Thyroid gland (tissue), 4 donors: ENCODE measurements at regions not wholly inside any gene's neighbourhood (a gene's known extent, or its start where the extent isn't known, plus 50 kb on each side); places are given as distances from the start of the nearest gene placed in this dataset.

Experiments
- DNase-seq, 2 donors: peaks; one replicate each; pipeline ENCODE4 v3.0.0-alpha.2; 2019
- H3K27ac ChIP-seq, 3 donors: fragments of 200-600 bp; sonication (generic); 1 replicate in 2 of 3; 2 replicates in 1 of 3; pipeline ENCODE4 v1.5.1; 2016 to 2019; ENCODE audit warnings: mild to moderate bottlenecking in 1 of 3, moderate library complexity in 1 of 3
- H3K27me3 ChIP-seq: fragments of 200-600 bp; sonication (generic); one replicate; pipeline ENCODE4 v1.5.1; 2019
- H3K36me3 ChIP-seq, 2 donors: fragments of 200-600 bp; sonication (generic); one replicate each; pipeline ENCODE4 v1.5.1; 2016 to 2019
- H3K4me1 ChIP-seq, 2 donors: fragments of 200-600 bp; sonication (generic); one replicate each; pipeline ENCODE4 v1.5.1; 2017 to 2019
- H3K4me3 ChIP-seq, 3 donors: fragments of 200-600 bp; sonication (generic); replicated peaks in 1 of 3; 1 replicate in 2 of 3; 2 replicates in 1 of 3; pipeline ENCODE4 v1.5.1; 2016; ENCODE audit warnings: mild to moderate bottlenecking in 1 of 3
- H3K9me3 ChIP-seq: fragments of 200-600 bp; sonication (generic); one replicate; pipeline ENCODE4 v1.5.1; 2017
- POLR2A ChIP-seq, 2 donors: fragments of 450-650 bp; IDR thresholded peaks; one replicate each; pipeline ENCODE4 v1.6.1; 2017; ENCODE audit warnings: antibody characterized with exemption in 2 of 2, mild to moderate bottlenecking in 2 of 2, moderate library complexity in 1 of 2
- WGBS, 2 donors: methylation state at CpG; one replicate each; pipeline ENCODE4 v1.1.5; 2017; 5-methylcytosine and 5-hydroxymethylcytosine counted together
- intact Hi-C: fragments of 100-400 bp; cut with DNase I; formaldehyde crosslinking; loops from one replicate; pipeline ENCODE4 v1.15.1; 2023
- TF ChIP-seq, protein P1 (sequence below), 6 experiments: fragments of 200-600 bp in 3 of 6; fragments of 450-650 bp in 3 of 6; sonication (generic) in 3 of 6; IDR thresholded peaks; one replicate each; pipeline ENCODE4 v1.5.1; 2016 to 2019; ENCODE audit warnings: antibody characterized with exemption in 6 of 6, mild to moderate bottlenecking in 2 of 6, inconsistent platforms in 1 of 6, moderate library complexity in 1 of 6

GRCh38 chr6:14192216-14192788 is 74.7 kb downstream of the CD83 start:
- 64 to 73% methylated on average over 3 of the region's 3 CpGs for WGBS, 2 donors
- intact Hi-C loops: no loop called here

DNA sequence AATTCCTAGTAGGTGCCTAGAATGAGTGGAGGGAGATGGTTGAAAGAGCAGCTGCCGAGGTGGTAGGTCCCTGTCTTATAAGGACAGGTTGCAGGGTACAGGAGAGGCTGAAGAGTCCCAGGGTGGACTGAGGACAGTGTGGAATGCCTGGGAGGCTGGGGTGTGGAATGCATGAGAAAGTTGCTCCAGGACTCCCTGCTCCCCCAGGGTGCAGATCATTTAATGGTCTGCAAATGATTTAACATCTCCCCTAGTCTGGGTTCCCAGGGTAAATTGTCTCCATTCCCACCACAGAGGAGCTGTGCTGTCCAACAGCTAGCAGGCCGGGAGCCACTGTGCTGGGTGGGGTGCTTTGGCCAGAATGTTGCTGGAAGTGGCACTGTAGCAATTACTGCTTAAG is 76.0 kb downstream of the CD83 start:
- H3K27me3 ChIP-seq: no peaks in the 10 kb centered on the region
- no peaks in the 10 kb centered on the region for H3K36me3 ChIP-seq
- no peaks in the 10 kb centered on the region for H3K4me1 ChIP-seq
- intact Hi-C loops: no loop called here
- TF ChIP-seq POLR2A (IDR thresholded peaks at IDR 0.05): no peak
- TF ChIP-seq, protein P1, sequence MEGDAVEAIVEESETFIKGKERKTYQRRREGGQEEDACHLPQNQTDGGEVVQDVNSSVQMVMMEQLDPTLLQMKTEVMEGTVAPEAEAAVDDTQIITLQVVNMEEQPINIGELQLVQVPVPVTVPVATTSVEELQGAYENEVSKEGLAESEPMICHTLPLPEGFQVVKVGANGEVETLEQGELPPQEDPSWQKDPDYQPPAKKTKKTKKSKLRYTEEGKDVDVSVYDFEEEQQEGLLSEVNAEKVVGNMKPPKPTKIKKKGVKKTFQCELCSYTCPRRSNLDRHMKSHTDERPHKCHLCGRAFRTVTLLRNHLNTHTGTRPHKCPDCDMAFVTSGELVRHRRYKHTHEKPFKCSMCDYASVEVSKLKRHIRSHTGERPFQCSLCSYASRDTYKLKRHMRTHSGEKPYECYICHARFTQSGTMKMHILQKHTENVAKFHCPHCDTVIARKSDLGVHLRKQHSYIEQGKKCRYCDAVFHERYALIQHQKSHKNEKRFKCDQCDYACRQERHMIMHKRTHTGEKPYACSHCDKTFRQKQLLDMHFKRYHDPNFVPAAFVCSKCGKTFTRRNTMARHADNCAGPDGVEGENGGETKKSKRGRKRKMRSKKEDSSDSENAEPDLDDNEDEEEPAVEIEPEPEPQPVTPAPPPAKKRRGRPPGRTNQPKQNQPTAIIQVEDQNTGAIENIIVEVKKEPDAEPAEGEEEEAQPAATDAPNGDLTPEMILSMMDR (IDR thresholded peaks at IDR 0.05): no peak
- no peak for DNase-seq
- no peak overlapping the region for H3K27ac ChIP-seq
- WGBS, 2 donors: 87% methylated on average over 2 of the region's 2 CpGs
- H3K9me3 ChIP-seq: no peaks in the 10 kb centered on the region
- H3K4me3 ChIP-seq: no peak overlapping the region

More at GRCh38 chr6:14192216-14192788, 74.7 kb downstream of the CD83 start:
- Histone ChIP-seq H3K27me3 (no peaks in the 10 kb centered on the region), H3K4me1 (no peaks in the 10 kb centered on the region), H3K9me3 (no peaks in the 10 kb centered on the region), H3K4me3 (no peak overlapping the region), H3K27ac (no peak overlapping the region), H3K36me3 (no peaks in the 10 kb centered on the region)
- TF ChIP-seq, protein P1 (IDR thresholded peaks at IDR 0.05): no peak
- no peak for TF ChIP-seq POLR2A (IDR thresholded peaks at IDR 0.05)
- DNase-seq: no peak

DNA sequence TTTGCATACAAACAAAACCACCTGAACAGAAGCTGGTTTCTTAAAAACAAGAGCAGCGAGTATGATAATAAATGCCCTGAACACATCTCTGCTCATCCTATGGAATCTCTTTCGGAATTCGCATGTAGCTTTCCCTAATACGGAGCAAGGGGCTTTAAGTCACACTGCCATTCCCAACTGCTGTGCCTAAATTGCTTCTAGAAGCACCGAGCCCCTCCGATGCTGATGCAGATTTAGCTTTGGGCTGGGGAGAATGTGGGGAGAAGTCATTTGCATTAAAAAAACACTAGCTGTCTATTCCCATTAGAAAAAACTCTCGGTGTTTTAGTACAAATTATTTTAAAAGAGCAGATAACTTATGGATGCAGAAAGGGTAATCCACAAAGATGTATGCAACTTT is 76.9 kb downstream of the CD83 start:
- Histone ChIP-seq H3K4me1 (no peaks in the 10 kb centered on the region), H3K36me3 (no peaks in the 10 kb centered on the region)
- TF ChIP-seq, protein P1 (IDR thresholded peaks at IDR 0.05): no peak
- no peak for TF ChIP-seq POLR2A (IDR thresholded peaks at IDR 0.05)

GRCh38 chr6:14194976-14195375 is 77.4 kb downstream of the CD83 start:
- Histone ChIP-seq H3K27me3 (no peaks in the 10 kb centered on the region), H3K4me3 (no peak overlapping the region), H3K36me3 (no peaks in the 10 kb centered on the region), H3K4me1 (no peaks in the 10 kb centered on the region), H3K27ac (no peak overlapping the region), H3K9me3 (no peaks in the 10 kb centered on the region)
- WGBS, 2 donors: 86% methylated on average over 5 of the region's 5 CpGs
- TF ChIP-seq, protein P1 (IDR thresholded peaks at IDR 0.05): no peak
- TF ChIP-seq POLR2A (IDR thresholded peaks at IDR 0.05): no peak
- intact Hi-C loops: no loop called here
- DNase-seq: no peak

More for the DNA sequence above, 76.9 kb downstream of the CD83 start:
- Histone ChIP-seq H3K27ac (no peak overlapping the region), H3K9me3 (no peaks in the 10 kb centered on the region), H3K4me3 (no peak overlapping the region), H3K27me3 (no peaks in the 10 kb centered on the region)
- WGBS, 2 donors: 75 to 77% methylated on average over 7 of the region's 7 CpGs
- intact Hi-C loops: no loop called here
- DNase-seq: no peak

DNA sequence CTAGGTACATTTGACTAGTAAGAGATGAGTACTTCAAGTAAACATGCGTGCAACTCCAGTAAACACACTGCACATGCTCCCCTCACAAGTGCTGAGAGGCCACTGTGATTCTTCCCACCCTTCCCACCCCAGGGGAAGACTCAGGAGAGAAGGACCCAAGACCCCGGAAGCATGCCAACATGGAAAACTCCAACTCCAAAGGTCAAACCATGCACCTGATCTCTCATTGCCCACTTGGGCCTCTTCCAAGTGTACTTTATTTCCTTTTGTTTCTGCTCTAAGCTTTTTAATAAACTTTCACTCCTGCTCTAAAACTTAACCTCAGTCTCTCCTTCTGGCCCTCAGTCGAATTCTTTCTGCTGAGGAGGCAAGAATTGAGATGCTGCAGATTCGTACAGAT is 78.5 kb downstream of the CD83 start:
- WGBS, 2 donors: 88 to 89% methylated on average over 4 of the region's 4 CpGs
- Histone ChIP-seq H3K4me3 (no peak overlapping the region), H3K27ac (no peak overlapping the region), H3K36me3 (no peaks in the 10 kb centered on the region), H3K4me1 (no peaks in the 10 kb centered on the region), H3K27me3 (no peaks in the 10 kb centered on the region), H3K9me3 (no peaks in the 10 kb centered on the region)
- intact Hi-C loops: no loop called here
- TF ChIP-seq, protein P1 (IDR thresholded peaks at IDR 0.05): no peak
- no peak for DNase-seq
